Smooth muscle cell (in vitro differentiated cells): ENCODE measurements at regions not wholly inside any gene's neighbourhood (a gene's known extent, or its start where the extent isn't known, plus 50 kb on each side); places are given as distances from the start of the nearest gene placed in this dataset.
A peak's percentile ranks its signal among the peaks of the same experiment; 100 is the strongest.

Experiments
- DNase-seq: peaks from one replicate; lab custom pipeline; 2025; ENCODE audit not compliant: unreplicated experiment; lab: John Stamatoyannopoulos, UW
- H2AFZ ChIP-seq: fragments of 200-600 bp; sonication (generic); 2 replicates; pipeline ENCODE4 v1.6.0; 2016; ENCODE audit warnings: antibody characterized with exemption, low read depth, mild to moderate bottlenecking
- H3F3A ChIP-seq: fragments of 200-600 bp; sonication (generic); 2 replicates; pipeline ENCODE4 v1.6.0; 2017; ENCODE audit warnings: antibody characterized with exemption, low read depth
- H3K27ac ChIP-seq: fragments of 200-600 bp; sonication (generic); 2 replicates; pipeline ENCODE4 v1.5.1; 2016; ENCODE audit warnings: low read depth, mild to moderate bottlenecking
- H3K27me3 ChIP-seq: fragments of 200-600 bp; sonication (generic); 2 replicates; pipeline ENCODE4 v1.6.1; 2016; ENCODE audit warnings: low read depth, mild to moderate bottlenecking
- H3K36me3 ChIP-seq: fragments of 200-600 bp; sonication (generic); 2 replicates; pipeline ENCODE4 v1.5.1; 2016; ENCODE audit warnings: low read depth
- H3K4me1 ChIP-seq: fragments of 200-600 bp; sonication (generic); 2 replicates; pipeline ENCODE4 v1.5.1; 2016; ENCODE audit warnings: low read depth
- H3K4me2 ChIP-seq: fragments of 200-600 bp; sonication (generic); 2 replicates; pipeline ENCODE4 v1.6.0; 2016; ENCODE audit warnings: mild to moderate bottlenecking
- H3K4me3 ChIP-seq: fragments of 200-600 bp; sonication (generic); 2 replicates; pipeline ENCODE4 v1.5.1; 2016; ENCODE audit warnings: mild to moderate bottlenecking
- H3K79me2 ChIP-seq: fragments of 200-600 bp; sonication (generic); 2 replicates; pipeline ENCODE4 v1.6.0; 2016; ENCODE audit warnings: low read depth, mild to moderate bottlenecking
- H3K9ac ChIP-seq: fragments of 200-600 bp; sonication (generic); 2 replicates; pipeline ENCODE4 v1.6.0; 2016; ENCODE audit warnings: low read depth
- H3K9me3 ChIP-seq: fragments of 200-600 bp; sonication (generic); replicated peaks from 2 replicates; pipeline ENCODE4 v1.5.1; 2016; ENCODE audit warnings: low read depth
- H4K20me1 ChIP-seq: fragments of 200-600 bp; sonication (generic); 2 replicates; pipeline ENCODE4 v1.6.0; 2016; ENCODE audit warnings: low read depth
- CTCF ChIP-seq: fragments of 200-600 bp; sonication (generic); IDR thresholded peaks from 2 replicates; pipeline ENCODE4 v1.5.1; 2017; ENCODE audit warnings: borderline replicate concordance, mild to moderate bottlenecking, antibody characterized with exemption; ENCODE audit not compliant: insufficient read depth, poor library complexity, severe bottlenecking
- WGBS: methylation state at CpG from one replicate; pipeline ENCODE4 v1.1.7; 2016; ENCODE audit warnings: low lambda C conversion rate; 5-methylcytosine and 5-hydroxymethylcytosine counted together
- microRNA counts: library from miRNA; unstranded; fragments of <30 nt; microRNA quantifications from one replicate; lab custom pipeline; 2016
- microRNA-seq: library from miRNA; unstranded; fragments of <30 nt; microRNA quantifications from one replicate; pipeline ENCODE4, GENCODE V29; 2016; ENCODE audit warnings: borderline number of aligned reads
- small RNA-seq: library from RNA; depleted of rRNA; stranded (forward); fragments of <200 nt; gene quantifications from one replicate; pipeline ENCODE3, GENCODE V24; 2014

GRCh38 chr19:20250121-20250520, 83.1 kb downstream of the ZNF486 start:
- Histone ChIP-seq H4K20me1 (no peaks in the 10 kb centered on the region), H3K79me2 (no peaks in the 10 kb centered on the region), H3K4me3 (no peak overlapping the region), H2AFZ (no peak overlapping the region), H3K36me3 (no peaks in the 10 kb centered on the region), H3K27me3 (no peaks in the 10 kb centered on the region), H3K27ac (no peak overlapping the region), H3K4me1 (peaks cover 6% of the 10 kb centered on the region), H3K4me2 (no peak overlapping the region), H3F3A (no peaks in the 10 kb centered on the region), H3K9ac (no peak overlapping the region), H3K9me3 (no peaks in the 10 kb centered on the region)
- TF ChIP-seq CTCF, result no peak
- no peak for DNase-seq
- 48% methylated on average over 1 of the region's 1 CpG for WGBS

MicroRNAs encoded in the stretch of these regions (microRNA counts, 767-probe panel; counts per million panel counts)
- 183 counts per million for microRNA hsa-miR-1270 (lab: Ali Mortazavi, UCI)

Small RNA genes in the stretch of these regions (microRNA-seq; reads per million reads assigned to microRNA genes)
- 28.6 reads per million, percentile 36 among the genes with 10 or more reads in this experiment for gene MIR1270

Small RNA genes in the stretch of these regions (small RNA-seq; reads per million reads assigned to genes)
- 0.32 reads per million, percentile 7 among the genes with 10 or more reads in this experiment for gene MIR1270
